Neural crest cell (in vitro differentiated cells): ENCODE measurements at regions not wholly inside any gene's neighbourhood (a gene's known extent, or its start where the extent isn't known, plus 50 kb on each side); places are given as distances from the start of the nearest gene placed in this dataset.

ENCODE experiments used
- DNase-seq: peaks from one replicate; pipeline ENCODE4 v3.0.0; 2021; ENCODE audit warnings: low read depth, mixed read lengths, low spot score
- H3K27ac Mint-ChIP-seq: one replicate; pipeline ENCODE4 v1.8.0; 2021; ENCODE audit warnings: mild to moderate bottlenecking, mixed read lengths; ENCODE audit not compliant: unreplicated experiment
- H3K27me3 Mint-ChIP-seq: 2 replicates; pipeline ENCODE4 v1.8.0; 2021; ENCODE audit warnings: low read depth, mild to moderate bottlenecking, mixed read lengths
- H3K36me3 Mint-ChIP-seq: 2 replicates; pipeline ENCODE4 v1.8.0; 2021; ENCODE audit warnings: low read depth, mild to moderate bottlenecking, mixed read lengths
- H3K4me1 Mint-ChIP-seq: 2 replicates; pipeline ENCODE4 v1.8.0; 2021; ENCODE audit warnings: mixed read lengths
- H3K4me3 Mint-ChIP-seq: one replicate; pipeline ENCODE4 v1.8.0; 2021; ENCODE audit warnings: mild to moderate bottlenecking, mixed read lengths
- H3K9me3 Mint-ChIP-seq: 2 replicates; pipeline ENCODE4 v1.8.0; 2021; ENCODE audit warnings: mixed read lengths
- TF ChIP-seq, protein P1 (sequence below): fragments of 200-600 bp; sonication (generic); conservative IDR thresholded peaks from 2 replicates; pipeline ENCODE4 v1.5.0; 2021; ENCODE audit warnings: antibody characterized with exemption, mild to moderate bottlenecking

DNA sequence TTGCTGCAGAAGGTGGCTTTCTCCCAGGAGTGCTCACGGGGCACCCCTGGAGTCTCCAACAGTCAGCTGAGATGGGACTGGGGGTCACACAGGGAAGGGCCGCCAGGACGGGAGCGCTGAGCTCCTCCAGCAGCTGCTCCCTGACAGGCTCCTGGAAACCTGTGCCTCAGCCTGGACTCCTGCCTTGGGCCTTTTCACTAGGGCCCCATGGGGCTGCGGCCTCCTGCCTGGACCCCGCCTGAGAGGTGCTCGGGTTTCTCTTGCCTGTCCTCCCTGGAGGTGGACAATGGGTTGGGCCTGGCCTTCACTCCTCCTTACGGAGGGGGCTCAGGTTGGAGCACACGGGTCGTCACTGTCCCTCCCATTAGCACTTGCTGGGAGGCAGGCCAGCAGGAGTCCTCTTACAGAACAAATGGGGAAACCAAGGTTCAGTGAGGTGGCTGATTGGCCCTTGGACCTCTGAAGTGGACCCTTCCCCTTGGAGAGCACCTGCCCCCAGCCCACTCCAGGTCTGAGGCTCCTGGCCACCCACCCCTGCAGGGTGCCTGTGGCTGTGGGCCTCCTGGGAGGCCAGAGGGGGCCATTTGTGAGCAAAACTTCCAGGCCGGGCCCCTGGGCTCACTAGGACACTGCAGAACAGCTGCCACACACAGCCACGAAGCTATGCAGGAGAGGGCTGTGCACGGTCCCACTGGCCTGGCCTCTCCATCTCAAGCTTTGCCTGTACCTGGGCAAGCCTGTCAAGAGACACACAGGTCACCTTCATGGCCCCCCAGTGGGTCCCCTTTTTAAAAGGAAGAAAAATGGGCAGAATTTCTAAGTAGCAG lies 57.1 kb upstream of the ODC1 start:
- DNase-seq = no peak
- no peaks in the 10 kb centered on the region for H3K9me3 Mint-ChIP-seq

DNA sequence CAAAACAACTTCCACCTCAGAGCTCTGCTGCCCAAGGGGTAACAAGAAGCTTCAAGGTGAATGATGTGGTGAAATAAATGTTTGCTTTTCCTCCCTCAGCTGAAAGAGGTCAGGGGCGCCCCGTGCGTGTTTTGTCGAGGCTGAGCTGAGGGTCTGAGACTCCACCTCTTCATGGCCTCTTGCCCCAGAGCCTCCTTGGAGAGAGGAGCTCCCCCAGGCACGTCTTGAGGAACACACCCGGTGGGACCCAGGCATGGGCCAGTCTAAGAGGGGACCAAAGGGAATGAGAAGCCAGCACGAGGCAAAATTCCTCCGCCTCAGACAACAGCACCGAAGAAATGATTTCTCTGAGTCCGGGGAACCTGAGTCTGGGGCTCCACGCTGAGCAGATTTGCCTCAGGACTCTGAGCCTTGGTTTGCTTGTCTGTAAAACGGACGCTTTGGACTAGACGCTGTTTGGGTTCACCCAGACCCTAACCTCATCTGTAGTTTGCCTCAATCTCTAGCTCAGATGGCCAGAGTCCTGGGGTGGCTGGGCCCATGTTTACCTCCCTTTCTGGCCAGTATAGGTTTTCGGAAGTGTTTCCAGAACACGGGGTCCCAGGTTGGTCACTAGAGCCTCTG lies 56.4 kb upstream of the ODC1 start:
- H3K27ac Mint-ChIP-seq = no peak overlapping the region
- TF ChIP-seq, protein P1, sequence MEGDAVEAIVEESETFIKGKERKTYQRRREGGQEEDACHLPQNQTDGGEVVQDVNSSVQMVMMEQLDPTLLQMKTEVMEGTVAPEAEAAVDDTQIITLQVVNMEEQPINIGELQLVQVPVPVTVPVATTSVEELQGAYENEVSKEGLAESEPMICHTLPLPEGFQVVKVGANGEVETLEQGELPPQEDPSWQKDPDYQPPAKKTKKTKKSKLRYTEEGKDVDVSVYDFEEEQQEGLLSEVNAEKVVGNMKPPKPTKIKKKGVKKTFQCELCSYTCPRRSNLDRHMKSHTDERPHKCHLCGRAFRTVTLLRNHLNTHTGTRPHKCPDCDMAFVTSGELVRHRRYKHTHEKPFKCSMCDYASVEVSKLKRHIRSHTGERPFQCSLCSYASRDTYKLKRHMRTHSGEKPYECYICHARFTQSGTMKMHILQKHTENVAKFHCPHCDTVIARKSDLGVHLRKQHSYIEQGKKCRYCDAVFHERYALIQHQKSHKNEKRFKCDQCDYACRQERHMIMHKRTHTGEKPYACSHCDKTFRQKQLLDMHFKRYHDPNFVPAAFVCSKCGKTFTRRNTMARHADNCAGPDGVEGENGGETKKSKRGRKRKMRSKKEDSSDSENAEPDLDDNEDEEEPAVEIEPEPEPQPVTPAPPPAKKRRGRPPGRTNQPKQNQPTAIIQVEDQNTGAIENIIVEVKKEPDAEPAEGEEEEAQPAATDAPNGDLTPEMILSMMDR = no peak
- no peaks in the 10 kb centered on the region for H3K27me3 Mint-ChIP-seq
- H3K9me3 Mint-ChIP-seq = no peaks in the 10 kb centered on the region
- H3K4me1 Mint-ChIP-seq = peaks cover 5% of the 10 kb centered on the region
- H3K36me3 Mint-ChIP-seq = no peaks in the 10 kb centered on the region
- H3K4me3 Mint-ChIP-seq = no peak overlapping the region
- no peak for DNase-seq

More for the DNA sequence above, 57.1 kb upstream of the ODC1 start:
- H3K36me3 Mint-ChIP-seq = no peaks in the 10 kb centered on the region
- no peak overlapping the region for H3K27ac Mint-ChIP-seq
- H3K4me3 Mint-ChIP-seq = no peak overlapping the region
- TF ChIP-seq, protein P1 = no peak
- H3K27me3 Mint-ChIP-seq = no peaks in the 10 kb centered on the region
- peaks cover 5% of the 10 kb centered on the region for H3K4me1 Mint-ChIP-seq

DNA sequence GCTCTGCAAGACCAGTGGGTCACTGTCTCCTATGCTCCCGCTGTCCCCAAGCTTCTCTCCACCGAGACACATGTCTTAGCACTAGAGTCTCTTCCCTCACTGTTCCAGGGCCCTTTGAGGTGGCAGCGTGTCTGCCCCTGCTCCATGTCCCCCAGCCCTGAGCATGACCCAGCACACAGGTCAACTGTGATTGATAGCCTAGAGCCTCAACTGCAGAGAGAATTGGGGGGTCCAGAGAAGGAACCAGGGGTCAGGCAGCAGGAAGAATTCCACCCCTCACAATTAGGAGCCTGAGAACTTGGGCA lies 54.6 kb upstream of the ODC1 start:
- H3K4me3 Mint-ChIP-seq = no peak overlapping the region
- TF ChIP-seq, protein P1 = no peak
- no peaks in the 10 kb centered on the region for H3K9me3 Mint-ChIP-seq
- H3K4me1 Mint-ChIP-seq = peaks cover 9% of the 10 kb centered on the region
- H3K36me3 Mint-ChIP-seq = no peaks in the 10 kb centered on the region
- no peak for DNase-seq
- H3K27me3 Mint-ChIP-seq = peaks cover 5% of the 10 kb centered on the region
- peak overlapping the region; percentile 82 for H3K27ac Mint-ChIP-seq

DNA sequence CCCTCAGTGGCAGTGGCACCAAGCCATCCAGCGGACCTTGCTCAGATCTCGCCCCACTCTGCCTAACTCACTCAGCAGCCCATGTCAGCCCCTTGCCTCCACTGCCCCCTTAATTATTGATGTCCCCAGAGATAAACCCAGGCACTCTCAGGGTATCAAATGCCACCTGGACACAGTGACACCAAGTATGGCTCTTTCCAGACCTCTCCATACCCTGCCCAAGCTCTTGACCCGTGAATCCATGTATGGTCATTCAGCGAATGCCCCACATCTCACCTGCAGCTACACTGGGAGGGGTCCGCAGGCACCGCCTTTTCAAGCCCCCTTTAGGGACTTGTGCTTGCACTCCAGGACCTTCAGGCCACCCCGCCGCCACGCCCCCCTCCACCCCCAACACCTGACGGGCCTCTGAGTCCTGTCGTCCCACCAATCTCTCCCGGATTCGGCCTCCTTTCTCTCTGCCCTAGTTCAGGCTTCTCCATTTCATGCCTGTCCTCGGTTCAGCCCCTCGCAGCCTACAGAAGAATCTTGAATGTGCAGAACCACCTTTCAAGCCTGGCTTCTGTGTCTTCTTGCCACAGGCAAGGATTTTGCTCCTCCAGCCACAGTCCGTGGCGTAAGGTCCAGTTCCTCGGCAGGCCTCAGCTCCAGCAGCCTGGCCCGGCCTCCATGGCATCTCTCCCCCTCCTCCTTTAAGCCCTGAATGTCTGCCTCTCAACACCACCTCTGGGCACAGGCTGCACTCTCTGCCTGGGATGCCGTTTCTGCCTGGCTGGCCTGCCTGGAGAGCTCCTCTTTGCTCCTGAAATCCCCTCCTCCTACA lies 54.1 kb upstream of the ODC1 start:
- H3K4me3 Mint-ChIP-seq = no peak overlapping the region
- H3K27me3 Mint-ChIP-seq = peaks cover 6% of the 10 kb centered on the region
- DNase-seq = no peak
- peak overlapping the region; percentile 82 for H3K27ac Mint-ChIP-seq
- H3K9me3 Mint-ChIP-seq = no peaks in the 10 kb centered on the region
- H3K4me1 Mint-ChIP-seq = peaks cover 9% of the 10 kb centered on the region
- no peaks in the 10 kb centered on the region for H3K36me3 Mint-ChIP-seq
- TF ChIP-seq, protein P1 = no peak

DNA sequence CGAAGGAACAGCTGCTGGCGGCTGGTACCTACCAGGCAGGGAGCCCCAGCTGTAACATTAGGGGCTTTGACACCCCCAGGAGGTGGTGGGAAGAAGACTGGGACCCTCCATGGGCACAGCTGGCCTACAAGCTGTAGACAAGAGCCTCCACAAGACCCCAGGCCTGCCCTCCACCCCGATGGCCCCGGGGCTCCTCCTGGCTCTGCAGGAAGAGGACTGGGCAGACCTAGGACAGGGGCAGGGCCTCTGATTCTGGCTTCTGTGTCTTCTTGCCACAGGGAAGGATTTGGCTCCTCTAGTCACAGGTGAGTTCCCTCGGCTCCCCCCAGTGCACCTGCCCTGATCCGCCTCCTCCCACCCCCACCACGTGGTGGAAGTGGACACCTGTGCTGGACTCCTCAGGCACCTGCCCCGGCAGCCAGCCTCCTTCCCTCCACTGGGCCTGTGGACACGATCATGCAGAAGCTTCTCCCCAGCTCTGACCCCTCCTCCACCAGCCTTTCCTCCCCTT lies 53.4 kb upstream of the ODC1 start:
- Mint-ChIP-seq H3K4me3 (no peak overlapping the region), H3K27ac (no peak overlapping the region), H3K9me3 (no peaks in the 10 kb centered on the region), H3K36me3 (no peaks in the 10 kb centered on the region), H3K27me3 (peaks cover 12% of the 10 kb centered on the region), H3K4me1 (peaks cover 9% of the 10 kb centered on the region)
- DNase-seq = no peak
- TF ChIP-seq, protein P1 = no peak
